Body of pancreas (tissue), 4 donors: ENCODE measurements at regions not wholly inside any gene's neighbourhood (a gene's known extent, or its start where the extent isn't known, plus 50 kb on each side); places are given as distances from the start of the nearest gene placed in this dataset.

ENCODE experiments used
- POLR2A ChIP-seq, 3 donors: fragments of 450-650 bp; IDR thresholded peaks; one replicate each; pipeline ENCODE4 v1.6.1; 2016; ENCODE audit warnings: antibody characterized with exemption in 3 of 3, mild to moderate bottlenecking in 2 of 3
- TF ChIP-seq, protein P1 (sequence below), 7 experiments: fragments of 450-650 bp in 4 of 7; fragments of 200-600 bp in 3 of 7; sonication (generic) in 3 of 7; IDR thresholded peaks; one replicate each; pipeline ENCODE4 v1.5.1; 2016 to 2019; ENCODE audit warnings: antibody characterized with exemption in 7 of 7

DNA sequence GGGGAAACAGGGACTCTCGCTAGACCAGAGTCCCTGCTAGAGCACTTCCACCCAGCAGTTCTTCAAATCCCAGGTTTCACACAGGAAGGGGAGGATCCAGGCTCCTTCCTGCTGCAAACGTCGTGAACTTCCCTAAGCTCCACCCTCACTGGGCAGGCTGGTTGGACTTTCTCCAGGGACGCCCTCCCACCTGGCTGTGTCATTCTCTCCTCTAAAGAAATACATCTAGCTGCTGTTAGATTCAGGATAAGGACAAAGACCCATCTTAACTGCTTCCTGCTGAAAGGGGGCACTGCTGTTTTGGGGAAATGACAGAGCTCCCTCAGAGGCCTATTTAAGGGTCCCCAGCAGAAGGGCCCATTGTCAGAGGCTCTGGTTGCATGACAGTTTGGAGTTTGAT, 230.7 kb downstream of the SEMA6A start:
- TF ChIP-seq, protein P1, sequence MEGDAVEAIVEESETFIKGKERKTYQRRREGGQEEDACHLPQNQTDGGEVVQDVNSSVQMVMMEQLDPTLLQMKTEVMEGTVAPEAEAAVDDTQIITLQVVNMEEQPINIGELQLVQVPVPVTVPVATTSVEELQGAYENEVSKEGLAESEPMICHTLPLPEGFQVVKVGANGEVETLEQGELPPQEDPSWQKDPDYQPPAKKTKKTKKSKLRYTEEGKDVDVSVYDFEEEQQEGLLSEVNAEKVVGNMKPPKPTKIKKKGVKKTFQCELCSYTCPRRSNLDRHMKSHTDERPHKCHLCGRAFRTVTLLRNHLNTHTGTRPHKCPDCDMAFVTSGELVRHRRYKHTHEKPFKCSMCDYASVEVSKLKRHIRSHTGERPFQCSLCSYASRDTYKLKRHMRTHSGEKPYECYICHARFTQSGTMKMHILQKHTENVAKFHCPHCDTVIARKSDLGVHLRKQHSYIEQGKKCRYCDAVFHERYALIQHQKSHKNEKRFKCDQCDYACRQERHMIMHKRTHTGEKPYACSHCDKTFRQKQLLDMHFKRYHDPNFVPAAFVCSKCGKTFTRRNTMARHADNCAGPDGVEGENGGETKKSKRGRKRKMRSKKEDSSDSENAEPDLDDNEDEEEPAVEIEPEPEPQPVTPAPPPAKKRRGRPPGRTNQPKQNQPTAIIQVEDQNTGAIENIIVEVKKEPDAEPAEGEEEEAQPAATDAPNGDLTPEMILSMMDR (IDR thresholded peaks at IDR 0.05) = no peak
- no peak for TF ChIP-seq POLR2A (IDR thresholded peaks at IDR 0.05)
